Stimulated activated effector memory CD8-positive, alpha-beta T cell treated with anti-CD3 and anti-CD28 coated beads, Interleukin-12 subunit alpha, Interleukin-12 subunit beta, amount 100 ng/mL, for 72 hours (primary cell): ENCODE measurements at regions not wholly inside any gene's neighbourhood (a gene's known extent, or its start where the extent isn't known, plus 50 kb on each side); places are given as distances from the start of the nearest gene placed in this dataset.
"Not testable (repeated sequence)": the region's sequence is repeated elsewhere in the genome, so short reads cannot be mapped to it uniquely, and the experiment has no call there.

Experiments
- ATAC-seq: fragments of 150-1000 bp; cut with Tn5 transposase; 2 replicates; pipeline ENCODE4 v1.10.0; 2021
- DNase-seq, 2 donors: peaks; one replicate each; pipeline ENCODE4 v3.0.0; 2021 to 2022; ENCODE audit warnings: low spot score in 2 of 2
- H3K27ac Mint-ChIP-seq: one replicate; pipeline ENCODE4 v1.8.0; 2022; ENCODE audit warnings: mild to moderate bottlenecking, mixed read lengths
- H3K36me3 Mint-ChIP-seq: one replicate; pipeline ENCODE4 v1.8.0; 2022; ENCODE audit warnings: mild to moderate bottlenecking, mixed read lengths
- H3K4me1 Mint-ChIP-seq: one replicate; pipeline ENCODE4 v1.8.0; 2022; ENCODE audit warnings: mixed read lengths
- H3K4me3 Mint-ChIP-seq: one replicate; pipeline ENCODE4 v1.8.0; 2022; ENCODE audit warnings: mild to moderate bottlenecking, mixed read lengths
- H3K9me3 Mint-ChIP-seq: one replicate; pipeline ENCODE4 v1.8.0; 2022; ENCODE audit warnings: mixed read lengths

GRCh38 chr14:44626423-44626822 lies 119.3 kb upstream of the FSCB start:
- ATAC-seq = no peak
- no peaks in the 10 kb centered on the region for H3K4me1 Mint-ChIP-seq
- no peak overlapping the region for H3K4me3 Mint-ChIP-seq
- no peak overlapping the region for H3K27ac Mint-ChIP-seq
- H3K36me3 Mint-ChIP-seq = no peaks in the 10 kb centered on the region
- no peak for DNase-seq
- peaks cover under 1% of the 10 kb centered on the region for H3K9me3 Mint-ChIP-seq

GRCh38 chr14:44625098-44625497 lies 118.0 kb upstream of the FSCB start:
- H3K36me3 Mint-ChIP-seq = no peaks in the 10 kb centered on the region
- H3K27ac Mint-ChIP-seq = no peak overlapping the region
- H3K4me3 Mint-ChIP-seq = no peak overlapping the region
- no peaks in the 10 kb centered on the region for H3K4me1 Mint-ChIP-seq
- DNase-seq (no peak), ATAC-seq (no peak)
- H3K9me3 Mint-ChIP-seq = no peaks in the 10 kb centered on the region

- H3K36me3 Mint-ChIP-seq = no peaks in the 10 kb centered on the region
- DNase-seq = no peak
- peaks cover 2% of the 10 kb centered on the region for H3K9me3 Mint-ChIP-seq
- no peak overlapping the region for H3K4me3 Mint-ChIP-seq
- no peak overlapping the region for H3K27ac Mint-ChIP-seq
- ATAC-seq = no peak
- no peaks in the 10 kb centered on the region for H3K4me1 Mint-ChIP-seq
Measured at GRCh38 chr14:44620121-44621019, 113.3 kb upstream of the FSCB start.

DNA sequence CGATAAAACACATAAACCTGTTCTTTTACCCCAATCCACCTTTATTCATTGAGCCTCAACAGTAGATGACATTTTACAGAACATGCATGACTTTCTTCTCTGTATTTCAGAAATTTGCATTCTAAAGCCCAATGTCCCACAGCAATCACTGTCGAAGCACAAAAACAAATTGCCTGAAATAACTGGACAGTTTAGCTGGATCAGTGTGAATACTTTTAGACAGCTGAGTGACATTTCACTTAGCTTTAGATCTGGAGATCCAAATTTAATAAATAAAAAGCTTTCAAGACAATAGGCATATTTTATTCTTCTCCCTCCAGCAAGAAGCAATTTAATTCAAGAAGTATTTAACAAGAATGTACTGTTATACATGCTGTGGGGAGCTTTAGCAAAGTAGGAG lies 109.1 kb upstream of the FSCB start:
- no peak for ATAC-seq
- no peak overlapping the region for H3K27ac Mint-ChIP-seq
- H3K4me1 Mint-ChIP-seq = no peaks in the 10 kb centered on the region
- H3K9me3 Mint-ChIP-seq = peaks cover 2% of the 10 kb centered on the region
- no peak for DNase-seq
- H3K36me3 Mint-ChIP-seq = no peaks in the 10 kb centered on the region
- H3K4me3 Mint-ChIP-seq = no peak overlapping the region

GRCh38 chr14:44613061-44613712 lies 106.1 kb upstream of the FSCB start:
- no peaks in the 10 kb centered on the region for H3K9me3 Mint-ChIP-seq
- ATAC-seq = no peak
- DNase-seq = no peak
- H3K27ac Mint-ChIP-seq = no peak overlapping the region
- no peaks in the 10 kb centered on the region for H3K4me1 Mint-ChIP-seq
- H3K36me3 Mint-ChIP-seq = no peaks in the 10 kb centered on the region
- H3K4me3 Mint-ChIP-seq = no peak overlapping the region

- no peak overlapping the region for H3K27ac Mint-ChIP-seq
- DNase-seq (no peak), ATAC-seq (no peak)
Measured at GRCh38 chr14:44612002-44612401, 104.9 kb upstream of the FSCB start.

DNA sequence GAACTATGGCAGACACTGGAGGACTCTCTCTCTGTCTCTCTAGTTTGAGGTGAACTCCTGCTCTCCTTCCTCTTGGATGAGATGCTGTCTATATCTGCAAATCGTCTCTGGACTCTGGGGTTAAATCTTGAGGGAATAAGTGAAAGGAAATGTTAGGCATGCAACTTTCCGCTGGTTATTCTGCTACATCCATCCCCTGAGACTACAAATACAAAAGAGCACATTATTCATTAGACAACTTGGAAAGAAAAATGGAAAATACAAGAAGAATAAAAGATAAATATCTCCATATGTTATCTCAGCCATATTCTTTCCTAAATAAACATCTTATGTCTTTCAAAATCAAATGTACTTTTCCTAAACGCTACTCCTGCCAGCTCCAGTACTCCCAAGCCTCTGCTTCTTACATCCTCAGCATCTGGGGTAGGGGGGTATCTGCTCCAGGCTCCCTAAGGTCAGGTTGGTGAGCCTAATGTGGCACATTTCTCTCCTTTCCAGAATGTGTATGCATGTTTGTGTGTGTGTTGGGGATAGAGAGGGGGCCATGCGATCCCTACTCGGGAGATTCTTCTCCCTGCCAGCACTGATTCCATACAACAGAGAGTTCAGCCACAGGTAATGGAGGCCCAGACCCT lies 102.9 kb upstream of the FSCB start:
- H3K4me1 Mint-ChIP-seq = no peaks in the 10 kb centered on the region
- peaks cover 2% of the 10 kb centered on the region for H3K9me3 Mint-ChIP-seq
- no peak overlapping the region for H3K27ac Mint-ChIP-seq
- no peak overlapping the region for H3K4me3 Mint-ChIP-seq
- no peak for DNase-seq
- ATAC-seq = no peak
- no peaks in the 10 kb centered on the region for H3K36me3 Mint-ChIP-seq

More at GRCh38 chr14:44612002-44612401, 104.9 kb upstream of the FSCB start:
- Mint-ChIP-seq H3K4me1 (no peaks in the 10 kb centered on the region), H3K36me3 (no peaks in the 10 kb centered on the region), H3K9me3 (peaks cover 2% of the 10 kb centered on the region), H3K4me3 (no peak overlapping the region)

DNA sequence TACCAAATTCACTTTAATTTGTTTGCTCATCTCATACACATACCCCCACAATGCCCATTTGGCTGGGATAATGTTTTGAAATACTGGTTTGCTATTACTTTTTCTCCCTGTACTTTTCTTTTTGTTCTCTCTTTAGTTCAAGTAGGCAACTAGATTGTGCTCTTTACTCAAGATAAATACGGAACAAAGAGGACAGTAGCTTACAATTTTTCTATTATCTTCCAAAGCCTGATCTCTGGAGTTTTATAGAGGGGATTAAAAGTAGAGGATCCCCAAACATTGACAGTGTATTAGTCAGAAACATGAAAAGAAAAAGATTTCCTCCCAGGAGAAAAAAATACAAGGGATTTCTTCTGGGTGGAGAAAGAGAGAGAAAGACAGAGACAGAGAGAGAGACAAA lies 102.1 kb upstream of the FSCB start:
- Mint-ChIP-seq H3K4me1 (no peaks in the 10 kb centered on the region), H3K36me3 (no peaks in the 10 kb centered on the region), H3K27ac (no peak overlapping the region), H3K9me3 (peaks cover 2% of the 10 kb centered on the region), H3K4me3 (no peak overlapping the region)
- DNase-seq (no peak), ATAC-seq (no peak)

DNA sequence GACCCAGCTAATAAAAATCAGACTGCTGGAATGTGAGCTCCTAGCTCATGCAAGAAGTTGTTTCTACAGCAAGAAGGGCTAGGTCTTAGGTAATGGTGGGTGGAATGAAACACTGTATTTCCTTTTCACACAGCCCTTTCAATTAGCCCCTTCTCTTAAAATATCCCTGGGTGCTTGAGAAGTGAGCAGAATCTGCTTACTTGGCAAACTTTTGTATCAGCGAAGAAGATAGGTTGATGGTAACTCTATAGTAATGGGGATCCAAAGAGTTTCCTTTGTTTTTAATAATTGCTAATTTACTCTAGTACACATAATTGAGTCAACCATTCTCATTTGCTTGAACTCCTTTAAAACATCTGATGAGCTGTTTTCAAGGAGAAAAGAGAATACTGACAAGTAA lies 100.6 kb upstream of the FSCB start:
- Mint-ChIP-seq H3K9me3 (peaks cover 2% of the 10 kb centered on the region), H3K4me1 (no peaks in the 10 kb centered on the region), H3K4me3 (no peak overlapping the region), H3K36me3 (no peaks in the 10 kb centered on the region), H3K27ac (no peak overlapping the region)
- no peak for DNase-seq
- ATAC-seq = no peak

GRCh38 chr14:44606576-44606975 lies 99.5 kb upstream of the FSCB start:
- Mint-ChIP-seq H3K27ac (no peak overlapping the region), H3K4me1 (no peaks in the 10 kb centered on the region), H3K36me3 (no peaks in the 10 kb centered on the region), H3K4me3 (no peak overlapping the region), H3K9me3 (peaks cover 2% of the 10 kb centered on the region)
- no peak for ATAC-seq
- no peak for DNase-seq

DNA sequence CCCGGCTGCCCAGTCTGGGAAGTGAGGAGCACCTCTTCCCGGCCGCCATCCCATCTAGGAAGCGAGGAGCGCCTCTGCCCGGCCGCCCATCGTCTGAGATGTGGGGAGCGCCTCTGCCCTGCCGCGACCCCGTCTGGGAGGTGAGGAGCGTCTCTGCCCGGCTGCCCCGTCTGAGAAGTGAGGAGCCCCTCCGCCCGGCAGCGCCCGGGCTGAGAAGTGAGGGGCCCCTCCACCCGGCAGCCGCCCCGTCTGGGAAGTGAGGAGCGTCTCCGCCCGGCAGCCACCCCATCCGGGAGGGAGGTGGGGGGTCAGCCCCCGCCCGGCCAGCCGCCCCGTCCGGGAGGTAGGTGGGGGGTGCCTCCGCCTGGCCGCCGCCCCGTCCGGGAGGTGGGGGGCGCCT lies 94.2 kb upstream of the FSCB start:
- H3K27ac Mint-ChIP-seq, H3K4me3 Mint-ChIP-seq, H3K36me3 Mint-ChIP-seq, ATAC-seq, H3K4me1 Mint-ChIP-seq, DNase-seq, H3K9me3 Mint-ChIP-seq: not testable (repeated sequence)

DNA sequence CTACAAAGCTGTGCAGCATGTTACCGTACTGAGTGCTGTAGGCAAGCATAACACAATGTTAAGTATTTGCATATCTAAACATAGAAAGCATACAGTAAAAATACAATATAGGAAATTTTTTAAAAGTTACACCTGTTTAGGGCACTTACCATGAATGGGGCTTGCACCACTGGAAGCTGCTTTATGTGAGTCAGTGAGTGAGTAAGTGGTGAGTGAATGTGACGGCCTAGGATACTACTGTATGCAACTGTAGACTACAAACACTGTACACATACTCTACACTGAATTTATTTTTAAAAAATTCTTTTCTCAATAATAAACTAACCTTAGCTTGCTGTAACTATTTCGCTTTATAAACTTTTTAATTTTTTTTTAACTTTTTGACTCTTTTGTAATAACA lies 82.1 kb upstream of the FSCB start:
- ATAC-seq (no peak), DNase-seq (no peak)
- H3K9me3 Mint-ChIP-seq = peaks cover 2% of the 10 kb centered on the region
- H3K4me1 Mint-ChIP-seq = no peaks in the 10 kb centered on the region
- H3K27ac Mint-ChIP-seq = no peak overlapping the region
- H3K4me3 Mint-ChIP-seq = no peak overlapping the region
- no peaks in the 10 kb centered on the region for H3K36me3 Mint-ChIP-seq

DNA sequence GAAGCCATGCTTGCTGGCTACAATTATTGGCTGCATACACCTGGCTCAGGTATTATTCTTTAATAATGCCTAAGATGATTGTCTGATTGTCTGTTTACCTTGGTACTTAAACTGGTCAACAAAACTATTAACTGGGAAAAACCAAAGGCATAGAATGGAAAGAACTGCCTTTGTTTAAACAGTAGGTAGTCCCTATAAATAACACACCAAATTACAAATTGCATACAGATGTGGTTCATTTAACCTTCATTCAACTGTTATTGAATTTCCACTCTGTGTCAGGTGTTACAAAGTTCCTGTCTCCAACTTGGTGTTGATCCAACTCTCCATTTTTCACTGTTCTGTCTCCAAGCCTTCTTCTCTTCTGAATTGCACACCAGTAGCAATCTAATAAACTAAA lies 79.8 kb upstream of the FSCB start:
- DNase-seq (no peak), ATAC-seq (no peak)
- no peak overlapping the region for H3K4me3 Mint-ChIP-seq
- H3K9me3 Mint-ChIP-seq = peaks cover 8% of the 10 kb centered on the region
- no peaks in the 10 kb centered on the region for H3K36me3 Mint-ChIP-seq
- H3K4me1 Mint-ChIP-seq = no peaks in the 10 kb centered on the region
- no peak overlapping the region for H3K27ac Mint-ChIP-seq

DNA sequence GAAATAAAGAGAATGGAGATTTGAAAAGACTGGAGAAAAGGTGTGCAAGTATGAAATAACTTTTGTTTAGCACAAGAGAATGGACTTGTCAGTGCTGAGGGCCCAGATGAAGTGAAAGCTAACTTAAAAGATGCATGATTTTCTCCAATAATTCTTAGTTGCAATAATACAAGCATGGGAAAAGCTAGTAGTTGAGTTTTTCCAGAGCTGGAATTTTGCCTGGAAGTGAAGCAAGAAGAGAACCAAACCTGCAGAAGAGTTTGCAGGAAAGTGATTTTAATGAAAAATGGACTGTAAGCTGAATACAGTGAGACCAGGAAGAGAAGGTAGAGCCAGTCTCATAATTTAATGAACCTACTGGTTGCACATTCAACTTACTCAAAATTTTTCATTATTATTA lies 69.3 kb upstream of the FSCB start:
- Mint-ChIP-seq H3K27ac (no peak overlapping the region), H3K36me3 (no peaks in the 10 kb centered on the region), H3K4me3 (no peak overlapping the region), H3K4me1 (no peaks in the 10 kb centered on the region), H3K9me3 (peaks cover 9% of the 10 kb centered on the region)
- DNase-seq (no peak), ATAC-seq (no peak)

GRCh38 chr14:44567997-44568396 lies 60.9 kb upstream of the FSCB start:
- Mint-ChIP-seq H3K4me1 (no peaks in the 10 kb centered on the region), H3K4me3 (no peak overlapping the region), H3K27ac (no peak overlapping the region), H3K9me3 (peaks cover 8% of the 10 kb centered on the region), H3K36me3 (no peaks in the 10 kb centered on the region)
- ATAC-seq (no peak), DNase-seq (no peak)

- Mint-ChIP-seq H3K27ac (no peak overlapping the region), H3K4me1 (no peaks in the 10 kb centered on the region), H3K36me3 (no peaks in the 10 kb centered on the region), H3K9me3 (peaks cover 6% of the 10 kb centered on the region), H3K4me3 (no peak overlapping the region)
- ATAC-seq (no peak), DNase-seq (no peak)
Measured at GRCh38 chr14:44565968-44566367, 58.9 kb upstream of the FSCB start.
